ENCODE measurements at regions not wholly inside any gene's neighbourhood (a gene's known extent, or its start where the extent isn't known, plus 50 kb on each side); places are given as distances from the start of the nearest gene placed in this dataset.
"Not testable (repeated sequence)": the region's sequence is repeated elsewhere in the genome, so short reads cannot be mapped to it uniquely, and the experiment has no call there.

GRCh38 chr14:34173916-34174315 lies 223.0 kb upstream of the EGLN3 start:
- DNase-seq (ENCODE audit: low read depth): no peak

GRCh38 chr14:34172550-34173368 lies 221.9 kb upstream of the EGLN3 start:
- no peak for DNase-seq (ENCODE audit: low read depth)

- DNase-seq (ENCODE audit: low read depth): no peak
Observed at GRCh38 chr14:34172173-34172451, 221.2 kb upstream of the EGLN3 start.

- DNase-seq (ENCODE audit: low read depth): no peak
Observed at GRCh38 chr14:34171431-34172172, 220.7 kb upstream of the EGLN3 start.

GRCh38 chr14:34170882-34171281 lies 220.0 kb upstream of the EGLN3 start:
- no peak for DNase-seq (ENCODE audit: low read depth)

- DNase-seq (ENCODE audit: low read depth): no peak
Observed at GRCh38 chr14:34169561-34169960, 218.7 kb upstream of the EGLN3 start.

- no peak for DNase-seq (ENCODE audit: low read depth)
Observed at GRCh38 chr14:34168656-34169055, 217.8 kb upstream of the EGLN3 start.

- DNase-seq (ENCODE audit: low read depth): no peak
Observed at GRCh38 chr14:34165847-34166350, 215.0 kb upstream of the EGLN3 start.

- no peak for DNase-seq (ENCODE audit: low read depth)
Observed at GRCh38 chr14:34164162-34164864, 213.4 kb upstream of the EGLN3 start.

- DNase-seq (ENCODE audit: low read depth): no peak
Observed at GRCh38 chr14:34161351-34162082, 210.6 kb upstream of the EGLN3 start.

GRCh38 chr14:34160619-34161018 lies 209.7 kb upstream of the EGLN3 start:
- DNase-seq (ENCODE audit: low read depth): no peak

GRCh38 chr14:34157651-34158050 lies 206.8 kb upstream of the EGLN3 start:
- no peak for DNase-seq (ENCODE audit: low read depth)

- DNase-seq (ENCODE audit: low read depth): no peak
Observed at GRCh38 chr14:34147461-34147860, 196.6 kb upstream of the EGLN3 start.

GRCh38 chr14:34140127-34140526 lies 189.3 kb upstream of the EGLN3 start:
- not testable (repeated sequence) for DNase-seq (ENCODE audit: low read depth)

GRCh38 chr14:34139160-34140121 lies 188.6 kb upstream of the EGLN3 start:
- DNase-seq (ENCODE audit: low read depth): not testable (repeated sequence)

- DNase-seq (ENCODE audit: low read depth): no peak
Observed at GRCh38 chr14:34138175-34138574, 187.3 kb upstream of the EGLN3 start.

- no peak for DNase-seq (ENCODE audit: low read depth)
Observed at GRCh38 chr14:34137001-34137745, 186.3 kb upstream of the EGLN3 start.

- no peak for DNase-seq (ENCODE audit: low read depth)
Observed at GRCh38 chr14:34135492-34135891, 184.6 kb upstream of the EGLN3 start.

GRCh38 chr14:34134484-34134883 lies 183.6 kb upstream of the EGLN3 start:
- no peak for DNase-seq (ENCODE audit: low read depth)

- no peak for DNase-seq (ENCODE audit: low read depth)
Observed at GRCh38 chr14:34129927-34130552, 179.2 kb upstream of the EGLN3 start.

Measured in T-helper 22 cell (primary cell).